Caco-2 (cell line): ENCODE measurements at regions not wholly inside any gene's neighbourhood (a gene's known extent, or its start where the extent isn't known, plus 50 kb on each side); places are given as distances from the start of the nearest gene placed in this dataset.
"Not testable (repeated sequence)": the region's sequence is repeated elsewhere in the genome, so short reads cannot be mapped to it uniquely, and the experiment has no call there.

Source experiments
- BruUV-seq: library from RNA; stranded (reverse); fragments of 400-500 nt; replicated peaks from 2 replicates; lab custom pipeline; 2021; lab: Mats Ljungman, UMichigan
- CTCF ChIA-PET: fragments of 300-600 bp; sonication (Branson Sonifier 250); formaldehyde crosslinking; loops from one replicate; lab custom pipeline; 2022; ENCODE audit warnings: antibody characterized with exemption; lab: Charles Lee
- POLR2A ChIA-PET: fragments of 300-600 bp; sonication (Branson Sonifier 250); formaldehyde crosslinking; loops from one replicate; lab custom pipeline; 2022; ENCODE audit warnings: antibody characterized with exemption; lab: Charles Lee
- DNase-seq, 2 experiments: peaks; one replicate each; pipeline versions ENCODE4 v3.0.0 to v3.0.0-alpha.2; 2020 to 2022
- H3K27me3 ChIP-seq: replicated peaks from 2 replicates; pipeline ENCODE4 v1.6.0; 2011; ENCODE audit warnings: low read length; ENCODE audit not compliant: control insufficient read depth, insufficient read depth
- H3K36me3 ChIP-seq: 2 replicates; pipeline ENCODE4 v1.5.1; 2011; ENCODE audit warnings: low read length; ENCODE audit not compliant: control insufficient read depth, insufficient read depth
- H3K4me1 ChIP-seq: fragments of 250-450 bp; sonication (Bioruptor Pico); 2 replicates; pipeline ENCODE4 v1.5.1; 2020; ENCODE audit warnings: mild to moderate bottlenecking
- H3K4me3 ChIP-seq: 2 replicates; pipeline ENCODE4 v1.5.1; 2011; ENCODE audit warnings: low read depth, mild to moderate bottlenecking, control low read depth, low read length
- H3K9me3 ChIP-seq: fragments of 250-450 bp; sonication (Bioruptor Pico); 2 replicates; pipeline ENCODE4 v1.5.1; 2020; ENCODE audit warnings: mild to moderate bottlenecking, moderate library complexity
- H3K27ac Mint-ChIP-seq: one replicate; pipeline ENCODE4 v1.8.0; 2022; ENCODE audit warnings: mixed read lengths; ENCODE audit not compliant: unreplicated experiment
- H3K27me3 Mint-ChIP-seq: one replicate; pipeline ENCODE4 v1.8.0; 2022; ENCODE audit warnings: mixed read lengths; ENCODE audit not compliant: insufficient read depth, unreplicated experiment
- H3K36me3 Mint-ChIP-seq: one replicate; pipeline ENCODE4 v1.8.0; 2022; ENCODE audit warnings: mild to moderate bottlenecking, mixed read lengths; ENCODE audit not compliant: insufficient read depth, unreplicated experiment
- H3K4me1 Mint-ChIP-seq: one replicate; pipeline ENCODE4 v1.8.0; 2022; ENCODE audit warnings: low read depth, mixed read lengths; ENCODE audit not compliant: unreplicated experiment
- H3K4me3 Mint-ChIP-seq: one replicate; pipeline ENCODE4 v1.8.0; 2022; ENCODE audit warnings: mild to moderate bottlenecking, moderate library complexity, mixed read lengths; ENCODE audit not compliant: unreplicated experiment
- H3K9me3 Mint-ChIP-seq: one replicate; pipeline ENCODE4 v1.8.0; 2022; ENCODE audit warnings: mixed read lengths; ENCODE audit not compliant: unreplicated experiment
- intact Hi-C: fragments of 100-400 bp; cut with micrococcal nuclease; formaldehyde crosslinking; loops from one replicate; pipeline ENCODE4 v1.10.0; 2022; ENCODE audit not compliant: unreplicated experiment
- TF ChIP-seq, protein P1 (sequence below), 2 experiments: fragments of 200-600 bp in 1 of 2; IDR thresholded peaks; 1 replicate in 1 of 2; 2 replicates in 1 of 2; pipeline versions ENCODE4 v1.5.1 to v1.8.0; 2011 to 2022; ENCODE audit warnings: antibody characterized with exemption in 1 of 2, control low read depth in 1 of 2, inconsistent platforms in 1 of 2, low read depth in 1 of 2, low read length in 1 of 2, mild to moderate bottlenecking in 1 of 2, moderate library complexity in 1 of 2; ENCODE audit not compliant: insufficient read depth in 1 of 2, severe bottlenecking in 1 of 2, unreplicated experiment in 1 of 2

DNA sequence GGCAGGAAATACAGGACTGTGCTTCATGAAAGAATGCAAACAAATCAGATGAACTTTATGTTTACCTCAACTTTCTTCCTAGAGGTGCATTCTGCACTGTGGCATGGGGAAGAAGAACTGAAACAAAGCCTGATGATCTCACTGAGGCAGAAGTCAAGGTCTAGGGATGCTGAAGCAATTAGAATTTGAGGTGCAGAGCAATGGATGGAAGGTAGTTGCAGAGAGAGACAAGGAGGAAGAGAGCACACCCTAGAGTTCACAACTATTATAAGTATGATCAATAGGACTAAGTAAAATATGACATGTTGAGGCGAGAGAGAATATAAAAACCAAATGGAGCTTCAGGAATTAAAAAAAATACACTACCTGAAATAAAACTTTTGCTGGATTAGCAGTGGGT, 420.1 kb downstream of the EDEM1 start:
- POLR2A ChIA-PET, result no interaction called here
- H3K9me3 Mint-ChIP-seq, result no peaks in the 10 kb centered on the region
- Histone ChIP-seq H3K36me3 (no peaks in the 10 kb centered on the region), H3K27me3 (no peaks in the 10 kb centered on the region), H3K4me3 (no peak overlapping the region), H3K4me1 (no peaks in the 10 kb centered on the region), H3K9me3 (no peaks in the 10 kb centered on the region)
- H3K4me3 Mint-ChIP-seq, result no peak overlapping the region
- peaks cover 7% of the 10 kb centered on the region for H3K27me3 Mint-ChIP-seq
- TF ChIP-seq, protein P1, sequence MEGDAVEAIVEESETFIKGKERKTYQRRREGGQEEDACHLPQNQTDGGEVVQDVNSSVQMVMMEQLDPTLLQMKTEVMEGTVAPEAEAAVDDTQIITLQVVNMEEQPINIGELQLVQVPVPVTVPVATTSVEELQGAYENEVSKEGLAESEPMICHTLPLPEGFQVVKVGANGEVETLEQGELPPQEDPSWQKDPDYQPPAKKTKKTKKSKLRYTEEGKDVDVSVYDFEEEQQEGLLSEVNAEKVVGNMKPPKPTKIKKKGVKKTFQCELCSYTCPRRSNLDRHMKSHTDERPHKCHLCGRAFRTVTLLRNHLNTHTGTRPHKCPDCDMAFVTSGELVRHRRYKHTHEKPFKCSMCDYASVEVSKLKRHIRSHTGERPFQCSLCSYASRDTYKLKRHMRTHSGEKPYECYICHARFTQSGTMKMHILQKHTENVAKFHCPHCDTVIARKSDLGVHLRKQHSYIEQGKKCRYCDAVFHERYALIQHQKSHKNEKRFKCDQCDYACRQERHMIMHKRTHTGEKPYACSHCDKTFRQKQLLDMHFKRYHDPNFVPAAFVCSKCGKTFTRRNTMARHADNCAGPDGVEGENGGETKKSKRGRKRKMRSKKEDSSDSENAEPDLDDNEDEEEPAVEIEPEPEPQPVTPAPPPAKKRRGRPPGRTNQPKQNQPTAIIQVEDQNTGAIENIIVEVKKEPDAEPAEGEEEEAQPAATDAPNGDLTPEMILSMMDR (IDR thresholded peaks at IDR 0.05; ENCODE audit: insufficient read depth in 1 of 2, low read depth in 1 of 2, low read length in 1 of 2, severe bottlenecking in 1 of 2, unreplicated experiment in 1 of 2), result no peak
- no peaks in the 10 kb centered on the region for H3K36me3 Mint-ChIP-seq
- CTCF ChIA-PET, result no interaction called here
- intact Hi-C loops, result loop anchor here (1.0 kb wide), 1 partner anchor 302 kb away; no protein-coding TSS in a partner anchor
- no peak for DNase-seq
- no peaks in the 10 kb centered on the region for H3K4me1 Mint-ChIP-seq
- H3K27ac Mint-ChIP-seq, result no peak overlapping the region
- BruUV-seq, result no TSS peak

DNA sequence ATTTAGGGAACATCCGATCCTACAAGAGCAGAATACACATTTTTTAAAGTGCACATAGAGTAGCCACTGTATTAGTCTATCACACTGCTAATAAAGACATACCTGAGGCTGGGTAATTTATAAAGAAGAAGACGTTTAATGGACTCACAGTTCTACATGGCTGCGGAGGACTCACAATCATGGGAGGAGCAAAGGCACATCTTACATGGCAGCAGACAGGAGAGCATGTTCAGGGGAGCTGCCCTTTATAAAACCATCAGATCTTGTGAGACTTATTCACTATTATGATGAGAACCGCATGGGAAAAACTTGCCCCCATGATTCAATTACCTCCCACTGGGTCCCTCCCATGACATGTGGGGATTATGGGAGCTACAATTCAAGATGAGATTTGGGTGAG, 421.5 kb downstream of the EDEM1 start:
- H3K36me3 Mint-ChIP-seq, H3K27ac Mint-ChIP-seq, H3K9me3 ChIP-seq, POLR2A ChIA-PET, H3K9me3 Mint-ChIP-seq, H3K36me3 ChIP-seq, DNase-seq, H3K27me3 ChIP-seq, intact Hi-C loops, H3K4me1 ChIP-seq, H3K4me3 Mint-ChIP-seq, BruUV-seq, CTCF ChIA-PET, H3K27me3 Mint-ChIP-seq, H3K4me1 Mint-ChIP-seq, H3K4me3 ChIP-seq: not testable (repeated sequence)

DNA sequence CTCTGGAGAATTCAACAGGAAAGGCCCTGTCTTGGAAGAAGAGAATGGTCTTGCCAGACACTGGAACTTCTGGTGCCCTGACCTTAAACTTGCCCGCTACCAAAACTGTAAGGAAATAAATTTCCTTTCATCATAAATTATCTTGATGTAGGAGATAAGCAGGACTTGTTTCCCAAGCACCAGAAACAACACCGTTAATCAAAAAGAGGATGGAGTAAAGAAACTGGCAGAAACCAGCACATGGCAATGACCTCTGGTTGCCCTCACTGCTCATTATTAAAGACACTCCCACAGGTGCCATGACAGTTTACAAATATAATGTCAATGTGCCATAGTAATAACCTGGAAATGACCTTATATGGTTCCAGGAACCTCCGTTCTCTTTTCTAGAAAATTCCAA, 426.1 kb downstream of the EDEM1 start:
- TF ChIP-seq, protein P1 (IDR thresholded peaks at IDR 0.05; ENCODE audit: insufficient read depth in 1 of 2, low read depth in 1 of 2, low read length in 1 of 2, severe bottlenecking in 1 of 2, unreplicated experiment in 1 of 2), result no peak
- no peak overlapping the region for H3K4me3 ChIP-seq
- Mint-ChIP-seq H3K4me3 (no peak overlapping the region), H3K27ac (no peak overlapping the region), H3K36me3 (no peaks in the 10 kb centered on the region), H3K27me3 (peaks cover 3% of the 10 kb centered on the region), H3K9me3 (no peaks in the 10 kb centered on the region), H3K4me1 (no peaks in the 10 kb centered on the region)
- intact Hi-C loops, result no loop called here
- no peaks in the 10 kb centered on the region for H3K9me3 ChIP-seq
- no TSS peak for BruUV-seq
- no peak for DNase-seq
- ChIA-PET CTCF (no interaction called here), POLR2A (no interaction called here)
- no peaks in the 10 kb centered on the region for H3K36me3 ChIP-seq
- no peaks in the 10 kb centered on the region for H3K27me3 ChIP-seq
- no peaks in the 10 kb centered on the region for H3K4me1 ChIP-seq

DNA sequence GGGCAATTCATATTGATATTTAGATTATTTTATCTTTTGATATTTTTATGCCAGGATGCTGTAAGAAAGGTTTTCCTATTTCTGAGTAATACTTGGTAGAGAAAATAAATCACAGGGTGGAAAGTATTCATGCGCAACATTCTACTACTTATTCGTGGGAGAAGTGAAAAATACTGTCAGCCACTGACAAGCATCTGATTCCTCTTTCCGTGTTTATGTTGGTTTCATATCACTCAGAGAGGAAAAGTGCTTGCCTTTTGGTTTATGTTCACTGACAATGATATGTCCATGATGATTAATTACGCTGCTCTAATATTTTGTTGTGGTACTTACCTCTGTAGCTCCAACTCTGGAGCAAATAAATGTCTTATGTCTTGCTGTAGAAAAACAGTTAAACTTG, 429.4 kb downstream of the EDEM1 start:
- POLR2A ChIA-PET, result no interaction called here
- Histone ChIP-seq H3K36me3 (no peaks in the 10 kb centered on the region), H3K27me3 (no peaks in the 10 kb centered on the region), H3K4me3 (no peak overlapping the region), H3K4me1 (no peaks in the 10 kb centered on the region), H3K9me3 (no peaks in the 10 kb centered on the region)
- no peak for DNase-seq
- no peaks in the 10 kb centered on the region for H3K36me3 Mint-ChIP-seq
- BruUV-seq, result no TSS peak
- CTCF ChIA-PET, result no interaction called here
- intact Hi-C loops, result no loop called here
- H3K4me1 Mint-ChIP-seq, result no peaks in the 10 kb centered on the region
- H3K27me3 Mint-ChIP-seq, result peaks cover 3% of the 10 kb centered on the region
- no peaks in the 10 kb centered on the region for H3K9me3 Mint-ChIP-seq
- TF ChIP-seq, protein P1 (IDR thresholded peaks at IDR 0.05; ENCODE audit: insufficient read depth in 1 of 2, low read depth in 1 of 2, low read length in 1 of 2, severe bottlenecking in 1 of 2, unreplicated experiment in 1 of 2), result no peak
- no peak overlapping the region for H3K27ac Mint-ChIP-seq
- H3K4me3 Mint-ChIP-seq, result no peak overlapping the region
